ENCODE measurements at regions not wholly inside any gene's neighbourhood (a gene's known extent, or its start where the extent isn't known, plus 50 kb on each side); places are given as distances from the start of the nearest gene placed in this dataset.

DNA sequence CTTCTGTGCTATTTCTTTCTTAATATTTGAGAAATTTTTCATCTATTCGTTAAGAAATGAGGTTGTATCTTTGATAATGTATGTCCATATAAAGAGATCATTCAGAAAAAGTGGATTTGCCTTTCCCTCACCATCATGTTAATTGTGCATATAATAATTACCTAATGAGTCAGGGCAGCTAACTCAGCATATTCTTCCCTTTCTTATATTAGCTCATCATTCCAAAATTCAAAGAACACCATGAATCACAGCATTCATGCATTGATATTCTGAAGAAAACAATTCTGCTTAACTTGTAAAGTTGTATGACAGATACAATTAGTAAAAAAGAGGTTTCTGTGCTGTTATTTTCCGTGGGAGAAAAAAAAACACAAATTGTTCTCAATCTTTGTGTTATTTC, 630.6 kb downstream of the TLE1 start:
- H3K4me3 ChIP-seq: no peak overlapping the region
- in situ Hi-C loops (cut with MboI): no loop called here
- H3K27ac ChIP-seq (ENCODE audit: extremely low read depth, low read depth, low read length): no peak overlapping the region
- POLR2A ChIA-PET: no interaction called here
- H3K9me3 ChIP-seq (replicated peaks; ENCODE audit: control insufficient read depth, insufficient read depth, low read depth, low read length): no peaks in the 10 kb centered on the region
- CTCF ChIA-PET (ENCODE audit: low intra/inter-chr PET ratio): no interaction called here
- no peaks in the 10 kb centered on the region for H3K4me1 ChIP-seq (replicated peaks in 1 of 2; ENCODE audit: control insufficient read depth in 2 of 2, insufficient read depth in 2 of 2, low read length in 2 of 2)
- FAIRE-seq: no peak
- 0% methylated on average over 2 of the region's 2 CpGs for WGBS (ENCODE audit: insufficient coverage, low coverage, missing lambda C conversion rate)
- H3K4me2 ChIP-seq (ENCODE audit: insufficient read depth, low read length): no peak overlapping the region
- no peak overlapping the region for H2AFZ ChIP-seq (ENCODE audit: low read depth, low read length)
- no TSS peak for BruUV-seq (replicated peaks)
- no peak for DNase-seq (ENCODE audit: extremely low read depth in 1 of 4, low spot score in 3 of 4)
- H3K27me3 ChIP-seq (ENCODE audit: control insufficient read depth in 2 of 2, insufficient read depth in 2 of 2, low read length in 2 of 2): no peaks in the 10 kb centered on the region
- ATAC-seq: no peak
- H4K20me1 ChIP-seq (replicated peaks; ENCODE audit: control insufficient read depth, insufficient read depth, low read length): no peaks in the 10 kb centered on the region
- no peaks in the 10 kb centered on the region for H3K9me1 ChIP-seq (ENCODE audit: control insufficient read depth, insufficient read depth, low read length)
- no peaks in the 10 kb centered on the region for H3K79me2 ChIP-seq (ENCODE audit: control insufficient read depth, insufficient read depth, low read length)
- TF ChIP-seq ZNF263 (CRISPR knock-in tag; IDR thresholded peaks at IDR 0.05; ENCODE audit: borderline replicate concordance) (no peak), HDAC6 (IDR thresholded peaks at IDR 0.05; ENCODE audit: low read depth, low read length) (no peak)
- intact Hi-C loops (cut with micrococcal nuclease): no loop called here
- H3K36me3 ChIP-seq (ENCODE audit: control insufficient read depth, insufficient read depth, low read length): no peaks in the 10 kb centered on the region
- H3K9ac ChIP-seq (ENCODE audit: insufficient read depth in 1 of 2, low read depth in 2 of 2, low read length in 2 of 2): no peak overlapping the region

DNA sequence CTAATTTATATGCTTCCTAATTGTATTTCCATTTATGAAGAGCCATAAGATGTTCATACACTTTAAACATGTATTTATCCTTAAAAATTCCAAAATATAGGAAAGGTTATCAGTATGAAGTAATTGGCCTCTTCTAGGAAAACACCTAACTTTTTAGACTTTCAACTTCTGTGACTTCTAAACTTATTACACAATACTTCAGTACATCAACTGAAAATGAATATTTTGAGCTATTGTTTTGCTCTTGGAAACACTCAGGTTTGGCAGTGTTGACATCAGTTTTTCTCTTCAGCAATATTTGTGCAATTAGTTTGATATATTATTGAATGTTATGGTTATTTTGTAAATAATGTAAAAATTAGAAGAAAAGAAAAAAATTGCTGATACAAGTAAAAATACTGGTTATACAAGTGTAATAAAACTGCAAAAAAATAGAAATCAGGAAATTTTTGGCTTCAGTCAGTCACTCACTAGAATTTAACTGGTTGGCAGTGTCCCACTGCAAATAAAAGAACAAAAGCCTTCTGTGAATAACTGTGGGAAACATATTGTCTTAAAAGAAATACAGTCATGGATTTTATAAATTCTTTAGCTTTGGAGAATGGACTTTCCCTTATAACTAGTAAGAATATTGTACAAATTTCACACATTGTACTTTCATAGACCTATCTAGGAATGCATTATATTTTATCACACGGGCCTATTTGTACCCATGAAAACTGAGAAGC, 635.9 kb downstream of the TLE1 start:
- 0% methylated on average over 1 of the region's 1 CpG for WGBS (ENCODE audit: insufficient coverage, low coverage, missing lambda C conversion rate)
- Histone ChIP-seq H3K36me3 (ENCODE audit: control insufficient read depth, insufficient read depth, low read length) (no peaks in the 10 kb centered on the region), H3K4me2 (ENCODE audit: insufficient read depth, low read length) (no peak overlapping the region), H3K27ac (ENCODE audit: extremely low read depth, low read depth, low read length) (no peak overlapping the region), H3K4me1 (replicated peaks in 1 of 2; ENCODE audit: control insufficient read depth in 2 of 2, insufficient read depth in 2 of 2, low read length in 2 of 2) (no peaks in the 10 kb centered on the region), H3K9ac (ENCODE audit: insufficient read depth in 1 of 2, low read depth in 2 of 2, low read length in 2 of 2) (no peak overlapping the region), H3K27me3 (ENCODE audit: control insufficient read depth in 2 of 2, insufficient read depth in 2 of 2, low read length in 2 of 2) (no peaks in the 10 kb centered on the region), H2AFZ (ENCODE audit: low read depth, low read length) (no peak overlapping the region), H3K9me1 (ENCODE audit: control insufficient read depth, insufficient read depth, low read length) (no peaks in the 10 kb centered on the region), H4K20me1 (replicated peaks; ENCODE audit: control insufficient read depth, insufficient read depth, low read length) (no peaks in the 10 kb centered on the region), H3K4me3 (no peak overlapping the region), H3K9me3 (replicated peaks; ENCODE audit: control insufficient read depth, insufficient read depth, low read depth, low read length) (no peaks in the 10 kb centered on the region), H3K79me2 (ENCODE audit: control insufficient read depth, insufficient read depth, low read length) (no peaks in the 10 kb centered on the region)
- ChIA-PET CTCF (ENCODE audit: low intra/inter-chr PET ratio) (no interaction called here), POLR2A (no interaction called here)
- FAIRE-seq: no peak
- no TSS peak for BruUV-seq (replicated peaks)
- no peak for DNase-seq (ENCODE audit: extremely low read depth in 1 of 4, low spot score in 3 of 4)
- in situ Hi-C loops (cut with MboI): no loop called here
- 0 out of 2 replicates have a peak, but pooled peaks have one; percentile 7 for TF ChIP-seq ZNF316 (IDR thresholded peaks at IDR 0.05)
- no peak for TF ChIP-seq RAD21 (CRISPR knock-in tag; conservative IDR thresholded peaks at IDR 0.05 in 1 of 2, IDR thresholded peaks at IDR 0.05 in 1 of 2)
- TF ChIP-seq, protein P1, sequence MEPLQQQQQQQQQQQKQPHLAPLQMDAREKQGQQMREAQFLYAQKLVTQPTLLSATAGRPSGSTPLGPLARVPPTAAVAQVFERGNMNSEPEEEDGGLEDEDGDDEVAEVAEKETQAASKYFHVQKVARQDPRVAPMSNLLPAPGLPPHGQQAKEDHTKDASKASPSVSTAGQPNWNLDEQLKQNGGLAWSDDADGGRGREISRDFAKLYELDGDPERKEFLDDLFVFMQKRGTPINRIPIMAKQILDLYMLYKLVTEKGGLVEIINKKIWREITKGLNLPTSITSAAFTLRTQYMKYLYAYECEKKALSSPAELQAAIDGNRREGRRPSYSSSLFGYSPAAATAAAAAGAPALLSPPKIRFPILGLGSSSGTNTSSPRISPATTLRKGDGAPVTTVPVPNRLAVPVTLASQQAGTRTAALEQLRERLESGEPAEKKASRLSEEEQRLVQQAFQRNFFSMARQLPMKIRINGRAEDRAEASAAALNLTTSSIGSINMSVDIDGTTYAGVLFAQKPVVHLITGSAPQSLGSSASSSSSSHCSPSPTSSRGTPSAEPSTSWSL (CRISPR knock-in tag; IDR thresholded peaks at IDR 0.05; ENCODE audit: borderline replicate concordance): no peak
- no peak for ATAC-seq
- intact Hi-C loops (cut with micrococcal nuclease): no loop called here
